ENCODE measurements at regions not wholly inside any gene's neighbourhood (a gene's known extent, or its start where the extent isn't known, plus 50 kb on each side); places are given as distances from the start of the nearest gene placed in this dataset.
"Not testable (repeated sequence)": the region's sequence is repeated elsewhere in the genome, so short reads cannot be mapped to it uniquely, and the experiment has no call there.

GRCh38 chr6:153488267-153488666 is 357.2 kb upstream of the RGS17 start:
- no peak overlapping the region for H3K9ac ChIP-seq (ENCODE audit: low read length)
- H3K36me3 ChIP-seq (ENCODE audit: control insufficient read depth, insufficient read depth, low read length, severe bottlenecking), result no peaks in the 10 kb centered on the region
- H3K9me3 ChIP-seq (ENCODE audit: control insufficient read depth, low read length), result peaks cover 13% of the 10 kb centered on the region
- no peak for DNase-seq (ENCODE audit: low read depth)
- no peaks in the 10 kb centered on the region for H3K4me1 ChIP-seq (ENCODE audit: control insufficient read depth, insufficient read depth, low read length)
- H3K27me3 ChIP-seq (replicated peaks; ENCODE audit: control insufficient read depth, insufficient read depth, low read length), result no peaks in the 10 kb centered on the region
- no peak overlapping the region for H3K4me3 ChIP-seq (ENCODE audit: low read length)

GRCh38 chr6:153485072-153485471 is 354.0 kb upstream of the RGS17 start:
- Histone ChIP-seq H3K4me3 (ENCODE audit: low read length) (no peak overlapping the region), H3K9ac (ENCODE audit: low read length) (no peak overlapping the region), H3K27me3 (replicated peaks; ENCODE audit: control insufficient read depth, insufficient read depth, low read length) (no peaks in the 10 kb centered on the region), H3K9me3 (ENCODE audit: control insufficient read depth, low read length) (peaks cover 13% of the 10 kb centered on the region), H3K36me3 (ENCODE audit: control insufficient read depth, insufficient read depth, low read length, severe bottlenecking) (no peaks in the 10 kb centered on the region), H3K4me1 (ENCODE audit: control insufficient read depth, insufficient read depth, low read length) (no peaks in the 10 kb centered on the region)
- DNase-seq (ENCODE audit: low read depth), result no peak

GRCh38 chr6:153484056-153484455 is 353.0 kb upstream of the RGS17 start:
- H3K4me3 ChIP-seq (ENCODE audit: low read length), result no peak overlapping the region

GRCh38 chr6:153476243-153476642 is 345.2 kb upstream of the RGS17 start:
- Histone ChIP-seq H3K36me3 (ENCODE audit: control insufficient read depth, insufficient read depth, low read length, severe bottlenecking) (no peaks in the 10 kb centered on the region), H3K27me3 (replicated peaks; ENCODE audit: control insufficient read depth, insufficient read depth, low read length) (no peaks in the 10 kb centered on the region), H3K9ac (ENCODE audit: low read length) (no peak overlapping the region), H3K9me3 (ENCODE audit: control insufficient read depth, low read length) (no peaks in the 10 kb centered on the region), H3K4me1 (ENCODE audit: control insufficient read depth, insufficient read depth, low read length) (no peaks in the 10 kb centered on the region), H3K4me3 (ENCODE audit: low read length) (no peak overlapping the region)
- no peak for DNase-seq (ENCODE audit: low read depth)

More at GRCh38 chr6:153484056-153484455, 353.0 kb upstream of the RGS17 start:
- Histone ChIP-seq H3K27me3 (replicated peaks; ENCODE audit: control insufficient read depth, insufficient read depth, low read length) (no peaks in the 10 kb centered on the region), H3K9ac (ENCODE audit: low read length) (no peak overlapping the region), H3K36me3 (ENCODE audit: control insufficient read depth, insufficient read depth, low read length, severe bottlenecking) (no peaks in the 10 kb centered on the region), H3K9me3 (ENCODE audit: control insufficient read depth, low read length) (peaks cover 13% of the 10 kb centered on the region), H3K4me1 (ENCODE audit: control insufficient read depth, insufficient read depth, low read length) (no peaks in the 10 kb centered on the region)
- DNase-seq (ENCODE audit: low read depth), result no peak

- DNase-seq (ENCODE audit: low read depth), result no peak
- Histone ChIP-seq H3K9me3 (ENCODE audit: control insufficient read depth, low read length) (peaks cover 4% of the 10 kb centered on the region), H3K27me3 (replicated peaks; ENCODE audit: control insufficient read depth, insufficient read depth, low read length) (no peaks in the 10 kb centered on the region), H3K4me3 (ENCODE audit: low read length) (no peak overlapping the region), H3K36me3 (ENCODE audit: control insufficient read depth, insufficient read depth, low read length, severe bottlenecking) (no peaks in the 10 kb centered on the region), H3K9ac (ENCODE audit: low read length) (no peak overlapping the region), H3K4me1 (ENCODE audit: control insufficient read depth, insufficient read depth, low read length) (no peaks in the 10 kb centered on the region)
These were observed 334.0 kb upstream of the RGS17 start for GRCh38 chr6:153465050-153465449.

GRCh38 chr6:153449279-153449678 is 318.2 kb upstream of the RGS17 start:
- no peaks in the 10 kb centered on the region for H3K27me3 ChIP-seq (replicated peaks; ENCODE audit: control insufficient read depth, insufficient read depth, low read length)
- no peak overlapping the region for H3K4me3 ChIP-seq (ENCODE audit: low read length)
- H3K9ac ChIP-seq (ENCODE audit: low read length), result no peak overlapping the region
- no peaks in the 10 kb centered on the region for H3K4me1 ChIP-seq (ENCODE audit: control insufficient read depth, insufficient read depth, low read length)
- no peaks in the 10 kb centered on the region for H3K36me3 ChIP-seq (ENCODE audit: control insufficient read depth, insufficient read depth, low read length, severe bottlenecking)
- no peak for DNase-seq (ENCODE audit: low read depth)
- H3K9me3 ChIP-seq (ENCODE audit: control insufficient read depth, low read length), result no peaks in the 10 kb centered on the region

GRCh38 chr6:153442749-153443148 is 311.7 kb upstream of the RGS17 start:
- H3K4me3 ChIP-seq (ENCODE audit: low read length); H3K36me3 ChIP-seq (ENCODE audit: control insufficient read depth, insufficient read depth, low read length, severe bottlenecking); H3K4me1 ChIP-seq (ENCODE audit: control insufficient read depth, insufficient read depth, low read length); H3K27me3 ChIP-seq (replicated peaks; ENCODE audit: control insufficient read depth, insufficient read depth, low read length); H3K9me3 ChIP-seq (ENCODE audit: control insufficient read depth, low read length); DNase-seq (ENCODE audit: low read depth); H3K9ac ChIP-seq (ENCODE audit: low read length): not testable (repeated sequence)

- DNase-seq (ENCODE audit: low read depth), result no peak
- H3K27me3 ChIP-seq (replicated peaks; ENCODE audit: control insufficient read depth, insufficient read depth, low read length), result no peaks in the 10 kb centered on the region
- H3K36me3 ChIP-seq (ENCODE audit: control insufficient read depth, insufficient read depth, low read length, severe bottlenecking), result no peaks in the 10 kb centered on the region
- no peaks in the 10 kb centered on the region for H3K9me3 ChIP-seq (ENCODE audit: control insufficient read depth, low read length)
- H3K9ac ChIP-seq (ENCODE audit: low read length), result no peak overlapping the region
- H3K4me1 ChIP-seq (ENCODE audit: control insufficient read depth, insufficient read depth, low read length), result no peaks in the 10 kb centered on the region
- no peak overlapping the region for H3K4me3 ChIP-seq (ENCODE audit: low read length)
These were observed 311.0 kb upstream of the RGS17 start for GRCh38 chr6:153442096-153442495.

GRCh38 chr6:153437193-153437592 is 306.1 kb upstream of the RGS17 start:
- Histone ChIP-seq H3K36me3 (ENCODE audit: control insufficient read depth, insufficient read depth, low read length, severe bottlenecking) (no peaks in the 10 kb centered on the region), H3K4me3 (ENCODE audit: low read length) (no peak overlapping the region), H3K9me3 (ENCODE audit: control insufficient read depth, low read length) (no peaks in the 10 kb centered on the region), H3K4me1 (ENCODE audit: control insufficient read depth, insufficient read depth, low read length) (no peaks in the 10 kb centered on the region), H3K9ac (ENCODE audit: low read length) (no peak overlapping the region), H3K27me3 (replicated peaks; ENCODE audit: control insufficient read depth, insufficient read depth, low read length) (no peaks in the 10 kb centered on the region)
- no peak for DNase-seq (ENCODE audit: low read depth)

GRCh38 chr6:153436351-153436750 is 305.3 kb upstream of the RGS17 start:
- Histone ChIP-seq H3K9me3 (ENCODE audit: control insufficient read depth, low read length) (no peaks in the 10 kb centered on the region), H3K9ac (ENCODE audit: low read length) (no peak overlapping the region), H3K36me3 (ENCODE audit: control insufficient read depth, insufficient read depth, low read length, severe bottlenecking) (no peaks in the 10 kb centered on the region), H3K4me3 (ENCODE audit: low read length) (no peak overlapping the region), H3K27me3 (replicated peaks; ENCODE audit: control insufficient read depth, insufficient read depth, low read length) (no peaks in the 10 kb centered on the region), H3K4me1 (ENCODE audit: control insufficient read depth, insufficient read depth, low read length) (no peaks in the 10 kb centered on the region)
- no peak for DNase-seq (ENCODE audit: low read depth)

- no peak overlapping the region for H3K4me3 ChIP-seq (ENCODE audit: low read length)
- no peak overlapping the region for H3K9ac ChIP-seq (ENCODE audit: low read length)
- no peaks in the 10 kb centered on the region for H3K9me3 ChIP-seq (ENCODE audit: control insufficient read depth, low read length)
- no peak for DNase-seq (ENCODE audit: low read depth)
- H3K4me1 ChIP-seq (ENCODE audit: control insufficient read depth, insufficient read depth, low read length), result no peaks in the 10 kb centered on the region
- H3K27me3 ChIP-seq (replicated peaks; ENCODE audit: control insufficient read depth, insufficient read depth, low read length), result no peaks in the 10 kb centered on the region
- no peaks in the 10 kb centered on the region for H3K36me3 ChIP-seq (ENCODE audit: control insufficient read depth, insufficient read depth, low read length, severe bottlenecking)
These were observed 304.7 kb upstream of the RGS17 start for GRCh38 chr6:153435787-153436186.

- Histone ChIP-seq H3K36me3 (ENCODE audit: control insufficient read depth, insufficient read depth, low read length, severe bottlenecking) (no peaks in the 10 kb centered on the region), H3K4me1 (ENCODE audit: control insufficient read depth, insufficient read depth, low read length) (no peaks in the 10 kb centered on the region), H3K4me3 (ENCODE audit: low read length) (no peak overlapping the region), H3K27me3 (replicated peaks; ENCODE audit: control insufficient read depth, insufficient read depth, low read length) (no peaks in the 10 kb centered on the region), H3K9ac (ENCODE audit: low read length) (no peak overlapping the region), H3K9me3 (ENCODE audit: control insufficient read depth, low read length) (no peaks in the 10 kb centered on the region)
- DNase-seq (ENCODE audit: low read depth), result no peak
These were observed 294.5 kb upstream of the RGS17 start for GRCh38 chr6:153425536-153425935.

Measured in adipocyte (in vitro differentiated cells).